ENCODE measurements at regions not wholly inside any gene's neighbourhood (a gene's known extent, or its start where the extent isn't known, plus 50 kb on each side); places are given as distances from the start of the nearest gene placed in this dataset.

DNA sequence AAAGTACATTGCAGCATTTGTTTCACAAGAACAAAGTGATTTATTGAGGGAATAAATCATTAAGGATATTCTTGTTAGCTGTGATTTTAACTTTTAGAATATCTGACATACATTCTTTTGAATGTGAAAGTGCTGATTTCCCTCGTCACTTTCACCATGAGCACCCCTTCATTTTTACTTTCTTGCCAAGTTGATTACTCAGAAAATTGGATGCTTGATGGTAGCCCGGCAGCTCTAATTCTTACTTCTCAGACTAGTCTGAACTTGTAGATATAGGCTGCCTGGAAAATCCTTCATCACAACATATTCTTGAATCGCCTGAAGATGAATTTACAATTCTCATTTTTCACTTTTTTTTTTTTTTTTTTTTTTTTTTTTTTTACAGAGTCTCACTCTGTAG is 147.1 kb upstream of the SMLR1 start:
- no peaks in the 10 kb centered on the region for H3K27me3 ChIP-seq (ENCODE audit: control insufficient read depth, insufficient read depth, low read length)
- no CpG with 5 or more reads among the region's 3 CpGs for WGBS (ENCODE audit: insufficient coverage, insufficient read length)
- no peak overlapping the region for H3K27ac ChIP-seq (ENCODE audit: low read length)
- H3K4me1 ChIP-seq (ENCODE audit: control insufficient read depth, insufficient read depth, low read length) = 0 out of 2 replicates have a peak, but pooled peaks cover 1% of the 10 kb centered on the region
- H3K4me3 ChIP-seq (ENCODE audit: low read length) = no peak overlapping the region
- no peaks in the 10 kb centered on the region for H3K9me3 ChIP-seq (ENCODE audit: control insufficient read depth, insufficient read depth, low read length)
- no peak for DNase-seq (ENCODE audit: low read depth, low spot score)
- H3K36me3 ChIP-seq (ENCODE audit: control insufficient read depth, insufficient read depth, low read length) = no peaks in the 10 kb centered on the region

DNA sequence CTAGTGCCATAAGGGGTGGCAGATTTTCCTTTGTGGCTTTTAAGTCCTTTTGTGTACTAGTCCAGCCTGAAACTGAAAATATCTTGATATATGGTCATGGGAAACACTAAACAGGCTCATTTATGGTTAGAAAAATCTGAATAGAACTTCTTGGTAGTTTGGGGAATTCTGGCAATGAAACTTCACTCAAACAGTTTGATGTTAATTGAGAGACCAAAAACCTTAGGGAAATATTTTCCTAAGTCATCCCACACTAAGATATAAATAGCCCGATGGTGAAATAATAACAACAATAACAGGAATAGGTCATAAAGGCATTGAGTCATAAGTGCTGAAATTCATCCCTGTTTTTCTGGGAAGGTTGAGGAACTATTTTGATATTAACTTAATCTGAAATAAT is 146.2 kb upstream of the SMLR1 start:
- Histone ChIP-seq H3K9me3 (ENCODE audit: control insufficient read depth, insufficient read depth, low read length) (no peaks in the 10 kb centered on the region), H3K4me3 (ENCODE audit: low read length) (no peak overlapping the region), H3K36me3 (ENCODE audit: control insufficient read depth, insufficient read depth, low read length) (no peaks in the 10 kb centered on the region), H3K27ac (ENCODE audit: low read length) (no peak overlapping the region), H3K4me1 (ENCODE audit: control insufficient read depth, insufficient read depth, low read length) (0 out of 2 replicates have a peak, but pooled peaks cover 1% of the 10 kb centered on the region), H3K27me3 (ENCODE audit: control insufficient read depth, insufficient read depth, low read length) (no peaks in the 10 kb centered on the region)
- DNase-seq (ENCODE audit: low read depth, low spot score) = no peak
- no CpG with 5 or more reads among the region's 1 CpG for WGBS (ENCODE audit: insufficient coverage, insufficient read length)

DNA sequence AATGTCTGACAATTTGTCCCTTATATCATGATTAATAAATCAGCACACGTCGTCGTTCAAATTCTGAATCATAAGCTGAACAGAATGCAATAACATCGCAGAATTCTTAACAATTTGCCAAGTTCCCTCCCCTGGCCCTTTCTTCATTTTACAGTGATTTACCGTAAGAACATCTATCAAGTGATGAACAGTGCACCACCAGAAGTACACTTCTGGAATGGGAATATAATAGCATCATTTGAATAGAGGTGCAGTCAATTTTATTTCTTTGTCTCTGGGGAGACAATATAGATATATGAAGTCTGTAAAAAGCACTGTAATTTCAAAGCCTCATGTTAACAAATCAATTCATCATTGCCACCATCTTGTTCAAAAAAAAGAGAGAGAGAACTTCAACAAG is 145.1 kb upstream of the SMLR1 start:
- H3K36me3 ChIP-seq (ENCODE audit: control insufficient read depth, insufficient read depth, low read length) = no peaks in the 10 kb centered on the region
- no peak for DNase-seq (ENCODE audit: low read depth, low spot score)
- no CpG with 5 or more reads among the region's 5 CpGs for WGBS (ENCODE audit: insufficient coverage, insufficient read length)

DNA sequence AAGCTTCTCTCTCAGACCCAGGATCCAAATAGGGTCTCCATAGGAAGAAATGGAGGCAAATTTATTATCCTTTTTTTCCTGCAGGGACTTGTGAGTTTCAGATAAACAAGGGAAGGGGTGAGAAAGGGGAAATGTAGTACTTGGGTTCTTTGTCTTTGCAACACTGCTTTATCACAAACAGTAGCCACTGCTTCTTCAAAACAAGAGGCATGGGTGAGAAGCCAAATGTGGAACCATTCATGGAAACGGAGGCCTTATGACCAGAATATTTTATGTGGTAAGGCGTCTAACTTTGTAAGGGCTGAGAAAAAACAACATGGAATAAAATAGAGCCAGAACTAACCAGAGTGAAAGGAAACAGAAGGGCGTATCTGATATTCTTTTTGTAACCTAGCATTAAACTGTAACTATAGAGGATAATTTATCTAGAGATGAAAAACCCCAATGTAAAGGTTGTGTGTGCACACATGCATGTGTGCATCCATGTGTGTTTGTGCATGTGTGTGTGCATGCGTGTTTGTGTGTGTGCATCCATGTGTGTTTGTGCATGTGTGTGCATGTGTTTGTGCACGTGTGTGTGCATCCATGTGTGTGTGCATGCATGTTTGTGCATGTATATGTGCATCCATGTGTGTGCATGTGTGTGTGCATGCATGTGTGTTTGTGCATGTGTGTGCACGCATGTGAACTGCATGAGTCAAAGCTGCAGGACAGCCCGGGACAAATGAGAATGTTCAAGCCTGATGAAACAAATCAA is 143.3 kb upstream of the SMLR1 start:
- WGBS (ENCODE audit: insufficient coverage, insufficient read length) = no CpG with 5 or more reads among the region's 7 CpGs
- no peaks in the 10 kb centered on the region for H3K36me3 ChIP-seq (ENCODE audit: control insufficient read depth, insufficient read depth, low read length)
- H3K9me3 ChIP-seq (ENCODE audit: control insufficient read depth, insufficient read depth, low read length) = no peaks in the 10 kb centered on the region
- H3K4me3 ChIP-seq (ENCODE audit: low read length) = no peak overlapping the region
- no peak overlapping the region for H3K27ac ChIP-seq (ENCODE audit: low read length)
- H3K4me1 ChIP-seq (ENCODE audit: control insufficient read depth, insufficient read depth, low read length) = no peaks in the 10 kb centered on the region
- no peaks in the 10 kb centered on the region for H3K27me3 ChIP-seq (ENCODE audit: control insufficient read depth, insufficient read depth, low read length)
- no peak for DNase-seq (ENCODE audit: low read depth, low spot score)

More for the DNA sequence above, 145.1 kb upstream of the SMLR1 start:
- Histone ChIP-seq H3K9me3 (ENCODE audit: control insufficient read depth, insufficient read depth, low read length) (no peaks in the 10 kb centered on the region), H3K27me3 (ENCODE audit: control insufficient read depth, insufficient read depth, low read length) (no peaks in the 10 kb centered on the region), H3K4me1 (ENCODE audit: control insufficient read depth, insufficient read depth, low read length) (no peaks in the 10 kb centered on the region), H3K27ac (ENCODE audit: low read length) (no peak overlapping the region), H3K4me3 (ENCODE audit: low read length) (no peak overlapping the region)

DNA sequence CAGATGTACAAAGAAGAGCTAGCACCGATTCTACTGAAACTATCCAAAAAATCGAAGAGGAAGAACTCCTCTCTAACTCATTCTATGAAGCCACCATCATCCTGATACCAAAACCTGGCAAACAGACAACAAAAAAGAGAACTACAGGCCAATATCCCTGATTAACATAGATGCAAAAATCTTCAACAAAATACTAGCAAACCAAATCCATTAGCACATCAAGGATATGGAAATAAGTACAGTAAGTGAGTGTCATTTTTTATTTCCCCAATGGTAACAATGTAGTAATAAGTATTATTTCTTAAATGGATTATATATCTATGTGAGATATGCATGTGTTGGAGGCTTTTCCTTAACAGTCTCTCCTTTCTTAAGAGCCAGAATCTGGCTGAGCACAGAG is 134.5 kb upstream of the SMLR1 start:
- Histone ChIP-seq H3K27me3 (ENCODE audit: control insufficient read depth, insufficient read depth, low read length) (no peaks in the 10 kb centered on the region), H3K4me1 (ENCODE audit: control insufficient read depth, insufficient read depth, low read length) (no peaks in the 10 kb centered on the region), H3K27ac (ENCODE audit: low read length) (no peak overlapping the region), H3K4me3 (ENCODE audit: low read length) (no peak overlapping the region), H3K36me3 (ENCODE audit: control insufficient read depth, insufficient read depth, low read length) (no peaks in the 10 kb centered on the region), H3K9me3 (ENCODE audit: control insufficient read depth, insufficient read depth, low read length) (no peaks in the 10 kb centered on the region)
- WGBS (ENCODE audit: insufficient coverage, insufficient read length) = no CpG with 5 or more reads among the region's 2 CpGs
- no peak for DNase-seq (ENCODE audit: low read depth, low spot score)

DNA sequence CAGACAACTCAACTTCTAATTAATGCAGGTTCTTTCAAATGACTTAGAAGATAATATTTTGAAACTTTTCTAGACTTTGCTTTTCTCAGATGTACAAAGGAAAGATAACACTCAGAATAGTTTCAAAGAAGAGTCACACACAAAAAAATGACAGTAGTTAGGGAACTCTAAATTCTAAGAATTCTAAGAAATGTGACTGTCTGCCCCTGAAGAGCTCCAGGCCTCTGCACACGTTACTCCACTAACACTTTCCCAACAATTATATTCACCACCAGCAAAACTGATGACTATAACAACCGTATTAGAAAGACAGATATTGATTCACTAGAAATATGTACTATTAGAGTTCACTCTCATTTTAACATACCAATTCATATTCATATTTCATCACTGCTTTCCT is 133.3 kb upstream of the SMLR1 start:
- H3K4me1 ChIP-seq (ENCODE audit: control insufficient read depth, insufficient read depth, low read length) = no peaks in the 10 kb centered on the region
- no CpG with 5 or more reads among the region's 2 CpGs for WGBS (ENCODE audit: insufficient coverage, insufficient read length)
- H3K9me3 ChIP-seq (ENCODE audit: control insufficient read depth, insufficient read depth, low read length) = no peaks in the 10 kb centered on the region
- DNase-seq (ENCODE audit: low read depth, low spot score) = no peak
- H3K27ac ChIP-seq (ENCODE audit: low read length) = no peak overlapping the region
- no peak overlapping the region for H3K4me3 ChIP-seq (ENCODE audit: low read length)
- H3K36me3 ChIP-seq (ENCODE audit: control insufficient read depth, insufficient read depth, low read length) = no peaks in the 10 kb centered on the region
- H3K27me3 ChIP-seq (ENCODE audit: control insufficient read depth, insufficient read depth, low read length) = no peaks in the 10 kb centered on the region

DNA sequence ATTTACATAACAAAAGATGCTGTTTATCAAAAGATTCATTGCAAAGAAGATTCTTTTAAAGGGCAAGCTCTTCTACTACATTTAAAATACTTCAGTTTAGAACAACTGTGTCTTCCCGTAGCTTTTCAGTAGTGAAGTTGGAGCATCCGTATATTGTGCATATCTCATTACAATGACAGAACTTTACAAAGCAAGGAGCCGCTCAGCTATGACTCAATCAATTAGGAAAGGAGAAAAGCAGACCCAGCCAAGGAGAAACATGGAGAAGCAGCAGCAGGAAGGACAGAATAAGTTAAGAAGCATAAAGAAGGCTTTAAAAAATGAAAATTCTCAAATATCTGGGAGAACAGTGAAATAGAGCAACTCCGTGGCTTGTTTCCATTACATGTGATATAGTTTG is 132.6 kb upstream of the SMLR1 start:
- no peaks in the 10 kb centered on the region for H3K27me3 ChIP-seq (ENCODE audit: control insufficient read depth, insufficient read depth, low read length)
- no peaks in the 10 kb centered on the region for H3K36me3 ChIP-seq (ENCODE audit: control insufficient read depth, insufficient read depth, low read length)
- no CpG with 5 or more reads among the region's 4 CpGs for WGBS (ENCODE audit: insufficient coverage, insufficient read length)
- no peak overlapping the region for H3K4me3 ChIP-seq (ENCODE audit: low read length)
- no peaks in the 10 kb centered on the region for H3K9me3 ChIP-seq (ENCODE audit: control insufficient read depth, insufficient read depth, low read length)
- H3K4me1 ChIP-seq (ENCODE audit: control insufficient read depth, insufficient read depth, low read length) = no peaks in the 10 kb centered on the region
- H3K27ac ChIP-seq (ENCODE audit: low read length) = no peak overlapping the region
- no peak for DNase-seq (ENCODE audit: low read depth, low spot score)

DNA sequence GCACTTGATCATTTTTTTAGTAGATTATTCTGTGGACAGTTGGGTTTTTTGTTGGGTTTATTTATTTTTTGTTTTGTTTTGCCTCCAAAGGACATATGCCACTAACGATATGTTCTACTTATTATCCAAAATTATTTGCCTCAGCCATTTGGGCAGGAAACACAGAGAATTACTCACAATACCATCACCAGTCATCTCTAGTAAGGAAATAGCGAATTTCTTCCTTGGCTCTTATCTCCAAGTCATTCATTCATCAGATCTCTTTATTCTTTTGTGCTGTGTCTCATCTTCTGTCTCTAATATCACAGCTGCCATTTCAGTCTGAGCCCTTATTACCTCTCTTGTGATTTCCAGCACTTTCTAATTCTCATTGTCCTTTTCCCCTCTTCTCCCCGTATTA is 130.4 kb upstream of the SMLR1 start:
- Histone ChIP-seq H3K36me3 (ENCODE audit: control insufficient read depth, insufficient read depth, low read length) (no peaks in the 10 kb centered on the region), H3K4me3 (ENCODE audit: low read length) (no peak overlapping the region), H3K9me3 (ENCODE audit: control insufficient read depth, insufficient read depth, low read length) (no peaks in the 10 kb centered on the region), H3K27ac (ENCODE audit: low read length) (no peak overlapping the region), H3K27me3 (ENCODE audit: control insufficient read depth, insufficient read depth, low read length) (no peaks in the 10 kb centered on the region), H3K4me1 (ENCODE audit: control insufficient read depth, insufficient read depth, low read length) (no peaks in the 10 kb centered on the region)
- 100% methylated on average over 1 of the region's 3 CpGs for WGBS (ENCODE audit: insufficient coverage, insufficient read length)
- DNase-seq (ENCODE audit: low read depth, low spot score) = no peak

DNA sequence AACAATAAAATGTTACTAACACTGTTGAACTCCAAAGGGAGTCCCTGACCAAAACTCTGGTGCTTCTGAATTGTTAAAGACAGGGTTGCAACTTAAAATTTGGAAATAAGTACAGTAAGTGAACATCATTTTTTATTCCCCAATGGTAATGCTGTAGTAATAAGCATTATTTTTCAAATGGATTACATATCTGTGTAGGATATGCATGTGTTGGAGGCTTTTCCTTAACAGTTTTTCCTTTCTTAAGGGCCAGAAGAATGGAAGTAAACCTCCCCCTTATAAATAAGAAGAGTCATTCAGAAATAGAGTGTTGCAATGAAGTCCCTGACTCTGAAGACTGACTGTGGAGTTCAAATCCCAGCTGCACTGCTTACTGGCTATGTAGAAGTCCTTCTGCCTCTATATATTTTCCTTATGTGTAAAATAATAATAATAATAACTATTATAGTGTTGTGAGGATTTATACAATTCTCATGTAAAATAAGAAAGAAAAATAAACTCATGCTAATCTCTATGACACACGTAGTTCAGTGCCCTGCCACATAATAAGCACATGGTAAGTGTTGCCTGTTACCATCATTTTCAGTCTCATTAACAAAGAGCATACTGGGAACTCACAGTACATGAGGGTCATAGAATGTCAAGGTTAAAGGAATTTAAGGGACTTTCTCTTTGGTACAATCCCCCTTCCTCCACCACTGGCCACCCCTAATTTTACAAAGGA is 129.8 kb upstream of the SMLR1 start:
- Histone ChIP-seq H3K36me3 (ENCODE audit: control insufficient read depth, insufficient read depth, low read length) (no peaks in the 10 kb centered on the region), H3K9me3 (ENCODE audit: control insufficient read depth, insufficient read depth, low read length) (no peaks in the 10 kb centered on the region)
- no CpG with 5 or more reads among the region's 1 CpG for WGBS (ENCODE audit: insufficient coverage, insufficient read length)

DNA sequence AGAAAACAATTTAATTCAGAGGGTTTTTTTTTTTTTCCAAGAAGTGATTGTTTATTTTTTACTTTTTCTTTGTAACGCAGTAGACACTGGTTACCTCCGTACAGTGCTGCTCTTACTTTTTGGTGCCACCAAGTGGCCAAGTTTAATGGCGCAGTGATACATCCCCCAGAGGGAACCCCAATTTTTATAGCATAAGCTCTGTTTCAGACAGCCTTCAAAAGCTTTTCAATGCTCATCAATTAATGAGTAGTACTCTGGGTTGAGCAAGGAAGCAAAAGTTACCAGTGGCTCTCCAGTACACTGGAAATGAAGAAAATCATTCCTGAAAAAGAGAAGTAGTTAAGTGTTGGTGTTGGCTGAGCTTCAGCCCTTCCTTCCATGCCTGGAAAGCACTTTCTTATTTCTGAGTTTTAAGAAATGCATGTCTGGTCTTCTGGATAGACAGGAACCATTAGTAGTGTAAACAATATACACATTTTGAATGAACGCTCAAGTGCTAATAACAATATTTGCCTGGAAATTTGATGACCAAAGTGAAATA is 129.1 kb upstream of the SMLR1 start:
- Histone ChIP-seq H3K27ac (ENCODE audit: low read length) (no peak overlapping the region), H3K27me3 (ENCODE audit: control insufficient read depth, insufficient read depth, low read length) (no peaks in the 10 kb centered on the region), H3K4me1 (ENCODE audit: control insufficient read depth, insufficient read depth, low read length) (no peaks in the 10 kb centered on the region), H3K4me3 (ENCODE audit: low read length) (no peak overlapping the region), H3K9me3 (ENCODE audit: control insufficient read depth, insufficient read depth, low read length) (no peaks in the 10 kb centered on the region), H3K36me3 (ENCODE audit: control insufficient read depth, insufficient read depth, low read length) (no peaks in the 10 kb centered on the region)
- DNase-seq (ENCODE audit: low read depth, low spot score) = no peak
- no CpG with 5 or more reads among the region's 4 CpGs for WGBS (ENCODE audit: insufficient coverage, insufficient read length)

More for the DNA sequence above, 129.8 kb upstream of the SMLR1 start:
- Histone ChIP-seq H3K27me3 (ENCODE audit: control insufficient read depth, insufficient read depth, low read length) (no peaks in the 10 kb centered on the region), H3K27ac (ENCODE audit: low read length) (no peak overlapping the region), H3K4me1 (ENCODE audit: control insufficient read depth, insufficient read depth, low read length) (no peaks in the 10 kb centered on the region), H3K4me3 (ENCODE audit: low read length) (no peak overlapping the region)
- no peak for DNase-seq (ENCODE audit: low read depth, low spot score)
